ENCODE measurements at regions not wholly inside any gene's neighbourhood (a gene's known extent, or its start where the extent isn't known, plus 50 kb on each side); places are given as distances from the start of the nearest gene placed in this dataset.
A peak's percentile ranks its signal among the peaks of the same experiment; 100 is the strongest.

GRCh38 chr2:190809876-190810525, 70.6 kb upstream of the GLS start:
- no peak for DNase-seq

DNA sequence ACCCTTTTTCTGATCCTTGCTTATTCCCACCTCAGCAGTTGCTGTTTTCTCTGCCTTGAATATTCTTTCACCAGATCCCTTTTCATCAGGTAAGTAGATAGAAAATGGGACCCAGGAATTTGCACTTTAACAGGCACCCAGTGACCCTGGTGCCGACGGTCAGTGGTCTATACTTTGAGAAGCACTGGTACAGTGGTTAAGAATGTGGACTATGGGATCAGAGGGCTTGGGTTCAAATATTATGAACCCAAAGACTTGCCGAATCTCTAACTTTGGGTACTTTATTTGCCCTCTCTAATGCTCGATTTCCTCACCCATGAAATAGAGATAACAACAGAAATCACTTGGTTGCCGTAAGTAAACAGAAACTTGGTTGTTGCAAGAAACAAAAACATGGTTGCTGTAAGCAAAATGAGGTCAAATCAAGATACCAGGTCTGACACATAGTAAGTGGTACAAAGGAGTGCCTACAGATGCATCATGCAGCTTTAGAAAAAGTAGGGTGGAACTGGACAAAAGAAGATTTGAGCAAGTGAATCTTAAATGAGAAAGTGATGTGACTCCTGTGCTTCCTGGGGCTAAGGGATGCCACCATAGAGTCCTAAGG, 69.5 kb upstream of the GLS start:
- no peak for DNase-seq

DNA sequence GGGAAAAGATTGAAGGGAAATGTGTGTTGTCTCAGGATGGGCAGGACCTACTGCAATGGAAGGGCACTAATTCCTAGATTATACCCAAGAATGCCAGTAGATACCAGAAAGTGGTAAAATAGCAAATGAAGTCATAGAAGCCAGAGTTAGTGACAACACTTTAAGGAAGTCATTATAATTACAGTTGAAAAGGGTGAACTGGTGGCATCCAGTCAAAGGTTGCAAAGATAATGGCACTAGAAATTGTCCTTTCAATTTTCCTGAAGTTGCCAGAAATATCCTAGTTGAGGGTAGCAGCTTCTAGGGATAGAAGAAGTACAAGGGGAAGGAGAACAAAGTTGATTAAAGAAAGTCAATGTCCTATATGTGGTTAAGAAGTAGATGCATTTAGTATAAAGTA, 68.8 kb upstream of the GLS start:
- DNase-seq, result peak; percentile 19

- peak; percentile 85 for DNase-seq
These were observed 67.9 kb upstream of the GLS start for GRCh38 chr2:190812506-190813294.

DNA sequence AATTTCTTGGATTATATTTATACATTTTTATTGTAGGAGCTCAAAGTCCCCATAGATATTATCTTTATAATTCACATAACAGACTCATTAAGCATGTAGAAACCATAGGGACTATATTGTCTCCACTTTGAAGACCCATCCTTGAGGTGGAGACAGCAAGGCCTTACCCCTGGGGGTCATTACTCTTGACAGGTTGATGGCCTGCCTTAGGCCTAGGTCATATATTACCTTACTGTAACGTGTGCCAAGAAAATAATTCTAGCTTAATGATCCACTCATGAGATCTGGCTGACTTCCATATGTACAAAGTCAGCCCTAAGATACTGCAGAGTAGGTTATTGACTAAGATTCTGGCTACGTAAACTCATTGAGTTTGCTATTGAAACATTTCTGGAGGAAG, 65.4 kb upstream of the GLS start:
- DNase-seq, result no peak

GRCh38 chr2:190817082-190817481, 63.5 kb upstream of the GLS start:
- no peak for DNase-seq

DNA sequence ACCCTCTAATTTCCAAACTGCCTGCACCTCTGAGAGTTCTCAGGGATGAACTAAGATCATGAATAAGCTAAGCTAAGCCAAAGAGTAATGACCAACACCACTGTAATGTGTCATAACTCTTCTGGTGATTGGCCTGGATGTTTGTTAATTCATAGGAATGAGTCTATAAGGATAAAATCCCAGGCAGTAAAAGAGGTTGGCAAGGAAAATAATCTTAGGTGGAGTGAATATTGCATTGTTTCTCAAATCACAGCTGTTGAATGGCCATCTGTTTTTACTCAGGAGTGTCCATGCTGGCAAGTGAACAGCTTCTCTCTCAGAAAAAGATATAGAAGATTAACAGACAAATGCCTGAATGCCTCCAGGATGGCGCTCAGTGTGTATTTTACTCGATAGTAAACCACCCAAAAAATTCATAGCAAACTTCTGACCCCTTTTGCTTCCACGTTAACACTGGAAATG, 60.8 kb upstream of the GLS start:
- peak; percentile 75 for DNase-seq

- DNase-seq, result no peak
These were observed 60.2 kb upstream of the GLS start for GRCh38 chr2:190820416-190820815.

DNA sequence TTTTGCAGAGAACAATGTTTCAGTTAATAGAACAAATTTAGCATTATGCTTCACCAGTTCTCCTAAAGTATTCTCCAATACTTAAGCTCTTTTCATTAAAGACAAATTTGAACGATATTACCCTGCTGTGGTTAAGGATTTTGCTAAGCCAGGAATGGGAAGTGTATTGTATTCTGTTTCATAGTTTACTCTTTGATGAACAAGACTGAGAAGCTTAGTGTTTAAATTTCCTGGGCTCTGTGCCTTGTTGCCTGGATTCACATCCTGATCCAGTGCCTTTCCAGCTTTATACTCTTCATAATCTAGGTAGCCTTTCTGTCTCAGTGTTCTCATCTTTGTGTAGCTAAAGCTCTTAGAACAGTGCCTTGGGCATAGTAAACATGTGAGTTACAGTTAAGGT, 58.6 kb upstream of the GLS start:
- no peak for DNase-seq

GRCh38 chr2:190827720-190828119, 52.9 kb upstream of the GLS start:
- DNase-seq, result no peak

- no peak for DNase-seq
These were observed 51.0 kb upstream of the GLS start for GRCh38 chr2:190829642-190830041.

Data from fibroblast of skin of back (primary cell).